GM23338 (cell line): ENCODE measurements at regions not wholly inside any gene's neighbourhood (a gene's known extent, or its start where the extent isn't known, plus 50 kb on each side); places are given as distances from the start of the nearest gene placed in this dataset.

Experiments
- CREB1 ChIP-seq: fragments of 250-450 bp; sonication (Bioruptor Pico); IDR thresholded peaks from 2 replicates; pipeline ENCODE4 v1.5.0; 2020; ENCODE audit warnings: low read depth, mild to moderate bottlenecking, moderate library complexity
- CTCF ChIP-seq, 2 experiments: fragments of 200-600 bp in 1 of 2; sonication (generic) in 1 of 2; conservative IDR thresholded peaks; 2 replicates each; pipeline versions ENCODE4 v1.5.1 to v1.6.1; 2016 to 2017; ENCODE audit warnings: antibody characterized with exemption in 2 of 2, low read depth in 2 of 2, mild to moderate bottlenecking in 2 of 2, moderate library complexity in 1 of 2
- EZH2 ChIP-seq: fragments of 200-600 bp; sonication (generic); IDR thresholded peaks from one replicate; pipeline ENCODE4 v1.8.0; 2017; ENCODE audit warnings: antibody characterized with exemption, mild to moderate bottlenecking, low read depth; ENCODE audit not compliant: unreplicated experiment
- EZH2phosphoT487 ChIP-seq: fragments of 200-600 bp; sonication (generic); IDR thresholded peaks from one replicate; pipeline ENCODE4 v1.8.1; 2018; ENCODE audit warnings: antibody characterized with exemption; ENCODE audit not compliant: unreplicated experiment
- JUNB ChIP-seq: IDR thresholded peaks from one replicate; pipeline ENCODE4 v1.6.1; 2016; ENCODE audit warnings: antibody characterized with exemption; ENCODE audit not compliant: unreplicated experiment
- NANOG ChIP-seq: IDR thresholded peaks from 2 replicates; pipeline ENCODE4 v1.6.1; 2016; ENCODE audit warnings: antibody characterized with exemption, borderline replicate concordance
- POLR2AphosphoS5 ChIP-seq: IDR thresholded peaks from 2 replicates; pipeline ENCODE4 v1.6.1; 2016; ENCODE audit warnings: antibody characterized with exemption, low read depth
- STAT1 ChIP-seq: IDR thresholded peaks from one replicate; pipeline ENCODE4 v1.6.1; 2016; ENCODE audit warnings: antibody characterized with exemption; ENCODE audit not compliant: unreplicated experiment
- ZNF114 ChIP-seq: fragments of 250-450 bp; sonication (Bioruptor Pico); IDR thresholded peaks from 2 replicates; pipeline ENCODE4 v1.5.0; 2020; ENCODE audit warnings: mild to moderate bottlenecking, moderate library complexity
- ZNF331 ChIP-seq: fragments of 250-450 bp; sonication (Bioruptor Pico); IDR thresholded peaks from 2 replicates; pipeline ENCODE4 v1.5.0; 2020; ENCODE audit warnings: low read depth, mild to moderate bottlenecking, moderate library complexity
- ZNF462 ChIP-seq: fragments of 250-450 bp; sonication (Bioruptor Pico); IDR thresholded peaks from 2 replicates; pipeline ENCODE4 v1.5.0; 2020; ENCODE audit warnings: mild to moderate bottlenecking, moderate library complexity
- TF ChIP-seq, protein P1 (sequence below): IDR thresholded peaks from one replicate; pipeline ENCODE4 v1.6.1; 2018; ENCODE audit warnings: antibody characterized with exemption; ENCODE audit not compliant: unreplicated experiment
- TF ChIP-seq, protein P2 (sequence below): IDR thresholded peaks from 2 replicates; pipeline ENCODE4 v1.6.1; 2016; ENCODE audit warnings: antibody characterized with exemption

DNA sequence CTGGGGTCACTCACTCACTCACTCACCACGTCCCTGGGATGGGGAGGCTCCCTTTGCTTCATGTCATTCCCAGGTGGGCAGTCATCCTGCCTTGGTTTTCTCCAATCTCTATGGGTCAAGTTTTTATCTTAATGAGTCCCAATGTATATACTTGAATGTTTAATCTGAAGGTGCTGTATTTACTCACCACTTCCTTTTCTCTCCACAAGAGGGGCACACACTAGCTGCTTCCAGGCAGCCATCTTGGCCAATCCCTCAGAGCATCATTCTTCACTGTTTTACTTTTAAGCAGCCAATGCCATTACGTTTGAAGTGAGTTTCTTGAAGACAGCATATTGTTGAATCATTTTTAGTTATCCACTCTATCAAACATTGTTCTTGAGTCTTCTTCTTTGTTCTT, 153.4 kb upstream of the ARSJ start:
- TF ChIP-seq EZH2phosphoT487 (no peak), CTCF (conservative IDR thresholded peaks at IDR 0.05; ENCODE audit: low read depth in 2 of 2) (peak; percentile 45 to 56), POLR2AphosphoS5 (no peak), EZH2 (no peak), ZNF462 (CRISPR knock-in tag) (no peak), ZNF114 (CRISPR knock-in tag) (no peak), NANOG (no peak), JUNB (no peak), CREB1 (CRISPR knock-in tag) (no peak), ZNF331 (no peak), STAT1 (no peak)
- TF ChIP-seq, protein P1, sequence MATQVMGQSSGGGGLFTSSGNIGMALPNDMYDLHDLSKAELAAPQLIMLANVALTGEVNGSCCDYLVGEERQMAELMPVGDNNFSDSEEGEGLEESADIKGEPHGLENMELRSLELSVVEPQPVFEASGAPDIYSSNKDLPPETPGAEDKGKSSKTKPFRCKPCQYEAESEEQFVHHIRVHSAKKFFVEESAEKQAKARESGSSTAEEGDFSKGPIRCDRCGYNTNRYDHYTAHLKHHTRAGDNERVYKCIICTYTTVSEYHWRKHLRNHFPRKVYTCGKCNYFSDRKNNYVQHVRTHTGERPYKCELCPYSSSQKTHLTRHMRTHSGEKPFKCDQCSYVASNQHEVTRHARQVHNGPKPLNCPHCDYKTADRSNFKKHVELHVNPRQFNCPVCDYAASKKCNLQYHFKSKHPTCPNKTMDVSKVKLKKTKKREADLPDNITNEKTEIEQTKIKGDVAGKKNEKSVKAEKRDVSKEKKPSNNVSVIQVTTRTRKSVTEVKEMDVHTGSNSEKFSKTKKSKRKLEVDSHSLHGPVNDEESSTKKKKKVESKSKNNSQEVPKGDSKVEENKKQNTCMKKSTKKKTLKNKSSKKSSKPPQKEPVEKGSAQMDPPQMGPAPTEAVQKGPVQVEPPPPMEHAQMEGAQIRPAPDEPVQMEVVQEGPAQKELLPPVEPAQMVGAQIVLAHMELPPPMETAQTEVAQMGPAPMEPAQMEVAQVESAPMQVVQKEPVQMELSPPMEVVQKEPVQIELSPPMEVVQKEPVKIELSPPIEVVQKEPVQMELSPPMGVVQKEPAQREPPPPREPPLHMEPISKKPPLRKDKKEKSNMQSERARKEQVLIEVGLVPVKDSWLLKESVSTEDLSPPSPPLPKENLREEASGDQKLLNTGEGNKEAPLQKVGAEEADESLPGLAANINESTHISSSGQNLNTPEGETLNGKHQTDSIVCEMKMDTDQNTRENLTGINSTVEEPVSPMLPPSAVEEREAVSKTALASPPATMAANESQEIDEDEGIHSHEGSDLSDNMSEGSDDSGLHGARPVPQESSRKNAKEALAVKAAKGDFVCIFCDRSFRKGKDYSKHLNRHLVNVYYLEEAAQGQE = no peak
- TF ChIP-seq, protein P2, sequence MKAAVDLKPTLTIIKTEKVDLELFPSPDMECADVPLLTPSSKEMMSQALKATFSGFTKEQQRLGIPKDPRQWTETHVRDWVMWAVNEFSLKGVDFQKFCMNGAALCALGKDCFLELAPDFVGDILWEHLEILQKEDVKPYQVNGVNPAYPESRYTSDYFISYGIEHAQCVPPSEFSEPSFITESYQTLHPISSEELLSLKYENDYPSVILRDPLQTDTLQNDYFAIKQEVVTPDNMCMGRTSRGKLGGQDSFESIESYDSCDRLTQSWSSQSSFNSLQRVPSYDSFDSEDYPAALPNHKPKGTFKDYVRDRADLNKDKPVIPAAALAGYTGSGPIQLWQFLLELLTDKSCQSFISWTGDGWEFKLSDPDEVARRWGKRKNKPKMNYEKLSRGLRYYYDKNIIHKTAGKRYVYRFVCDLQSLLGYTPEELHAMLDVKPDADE = no peak
